Effector memory CD4-positive, alpha-beta T cell (primary cell): ENCODE measurements at regions not wholly inside any gene's neighbourhood (a gene's known extent, or its start where the extent isn't known, plus 50 kb on each side); places are given as distances from the start of the nearest gene placed in this dataset.

Experiments
- DNase-seq, 3 donors: peaks; one replicate each; pipeline ENCODE4 v3.0.0-alpha.2; 2020
- H3K27ac ChIP-seq: 2 replicates; pipeline ENCODE4 v1.7.0; 2013; ENCODE audit warnings: mild to moderate bottlenecking, low read length, moderate library complexity; ENCODE audit not compliant: insufficient read depth, poor library complexity, severe bottlenecking
- H3K27me3 ChIP-seq: replicated peaks from 2 replicates; pipeline ENCODE4 v1.7.0; 2013; ENCODE audit warnings: mild to moderate bottlenecking, low read length; ENCODE audit not compliant: insufficient read depth, control insufficient read depth, poor library complexity, severe bottlenecking
- H3K36me3 ChIP-seq: 2 replicates; pipeline ENCODE4 v1.7.0; 2013; ENCODE audit warnings: mild to moderate bottlenecking, low read length, moderate library complexity; ENCODE audit not compliant: control insufficient read depth, insufficient read depth
- H3K4me1 ChIP-seq: 2 replicates; pipeline ENCODE4 v1.7.0; 2013; ENCODE audit warnings: low read length, mild to moderate bottlenecking; ENCODE audit not compliant: control insufficient read depth, insufficient read depth, poor library complexity, severe bottlenecking
- H3K4me3 ChIP-seq: 2 replicates; pipeline ENCODE4 v1.7.0; 2013; ENCODE audit warnings: low read length, low read depth, mild to moderate bottlenecking; ENCODE audit not compliant: insufficient read depth, poor library complexity, severe bottlenecking
- H3K9me3 ChIP-seq: 2 replicates; pipeline ENCODE4 v1.7.0; 2013; ENCODE audit warnings: mild to moderate bottlenecking, low read length, moderate library complexity; ENCODE audit not compliant: control insufficient read depth

GRCh38 chr4:122203407-122203806, 51.3 kb downstream of the BLTP1 start:
- no peak for DNase-seq
- Histone ChIP-seq H3K36me3 (peaks cover 45% of the 10 kb centered on the region), H3K4me3 (no peak overlapping the region), H3K9me3 (no peaks in the 10 kb centered on the region), H3K4me1 (no peaks in the 10 kb centered on the region), H3K27me3 (no peaks in the 10 kb centered on the region), H3K27ac (no peak overlapping the region)

GRCh38 chr4:122205687-122206086, 53.6 kb downstream of the BLTP1 start:
- peaks cover 36% of the 10 kb centered on the region for H3K36me3 ChIP-seq
- H3K27me3 ChIP-seq = no peaks in the 10 kb centered on the region
- H3K4me3 ChIP-seq = no peak overlapping the region
- DNase-seq = no peak
- H3K27ac ChIP-seq = no peak overlapping the region
- H3K4me1 ChIP-seq = no peaks in the 10 kb centered on the region
- H3K9me3 ChIP-seq = no peaks in the 10 kb centered on the region

GRCh38 chr4:122212880-122213279, 60.7 kb downstream of the BLTP1 start:
- Histone ChIP-seq H3K9me3 (no peaks in the 10 kb centered on the region), H3K4me1 (no peaks in the 10 kb centered on the region), H3K36me3 (peaks cover 18% of the 10 kb centered on the region), H3K27ac (no peak overlapping the region), H3K27me3 (no peaks in the 10 kb centered on the region), H3K4me3 (no peak overlapping the region)
- no peak for DNase-seq

- DNase-seq = no peak
- H3K9me3 ChIP-seq = no peaks in the 10 kb centered on the region
These were observed 66.6 kb downstream of the BLTP1 start for GRCh38 chr4:122218762-122219161.

GRCh38 chr4:122219356-122219755, 67.2 kb downstream of the BLTP1 start:
- Histone ChIP-seq H3K27ac (no peak overlapping the region), H3K4me3 (no peak overlapping the region), H3K9me3 (no peaks in the 10 kb centered on the region), H3K36me3 (peaks cover 11% of the 10 kb centered on the region), H3K4me1 (peaks cover 8% of the 10 kb centered on the region), H3K27me3 (no peaks in the 10 kb centered on the region)
- no peak for DNase-seq

More at GRCh38 chr4:122218762-122219161, 66.6 kb downstream of the BLTP1 start:
- no peak overlapping the region for H3K4me3 ChIP-seq
- H3K27ac ChIP-seq = no peak overlapping the region
- H3K4me1 ChIP-seq = peaks cover 8% of the 10 kb centered on the region
- no peaks in the 10 kb centered on the region for H3K27me3 ChIP-seq
- H3K36me3 ChIP-seq = peaks cover 11% of the 10 kb centered on the region

GRCh38 chr4:122221322-122221721, 69.2 kb downstream of the BLTP1 start:
- H3K4me3 ChIP-seq = no peak overlapping the region
- peaks cover 8% of the 10 kb centered on the region for H3K4me1 ChIP-seq
- no peaks in the 10 kb centered on the region for H3K9me3 ChIP-seq
- peak in 1 of 3 donors; percentile 0 for DNase-seq
- H3K36me3 ChIP-seq = peaks cover 15% of the 10 kb centered on the region
- H3K27me3 ChIP-seq = no peaks in the 10 kb centered on the region
- H3K27ac ChIP-seq = no peak overlapping the region

GRCh38 chr4:122224348-122224747, 72.2 kb downstream of the BLTP1 start:
- Histone ChIP-seq H3K27me3 (no peaks in the 10 kb centered on the region), H3K36me3 (peaks cover 20% of the 10 kb centered on the region), H3K4me1 (peaks cover 8% of the 10 kb centered on the region), H3K9me3 (no peaks in the 10 kb centered on the region), H3K27ac (no peak overlapping the region), H3K4me3 (no peak overlapping the region)
- no peak for DNase-seq

- Histone ChIP-seq H3K9me3 (no peaks in the 10 kb centered on the region), H3K27me3 (no peaks in the 10 kb centered on the region), H3K4me1 (no peaks in the 10 kb centered on the region), H3K36me3 (peaks cover 20% of the 10 kb centered on the region), H3K4me3 (no peak overlapping the region), H3K27ac (no peak overlapping the region)
- DNase-seq = no peak
These were observed 75.1 kb downstream of the BLTP1 start for GRCh38 chr4:122227202-122227601.

- Histone ChIP-seq H3K4me3 (no peak overlapping the region), H3K36me3 (peaks cover 24% of the 10 kb centered on the region), H3K9me3 (no peaks in the 10 kb centered on the region), H3K27me3 (no peaks in the 10 kb centered on the region), H3K27ac (no peak overlapping the region), H3K4me1 (no peaks in the 10 kb centered on the region)
- DNase-seq = no peak
These were observed 77.7 kb downstream of the BLTP1 start for GRCh38 chr4:122229857-122230256.

GRCh38 chr4:122232633-122233032, 80.5 kb downstream of the BLTP1 start:
- peaks cover 21% of the 10 kb centered on the region for H3K36me3 ChIP-seq
- H3K4me3 ChIP-seq = no peak overlapping the region
- no peak for DNase-seq

GRCh38 chr4:122234686-122235085, 82.6 kb downstream of the BLTP1 start:
- Histone ChIP-seq H3K27me3 (no peaks in the 10 kb centered on the region), H3K4me3 (no peak overlapping the region), H3K36me3 (peaks cover 21% of the 10 kb centered on the region), H3K9me3 (no peaks in the 10 kb centered on the region), H3K4me1 (no peaks in the 10 kb centered on the region), H3K27ac (no peak overlapping the region)
- DNase-seq = no peak

More at GRCh38 chr4:122232633-122233032, 80.5 kb downstream of the BLTP1 start:
- no peaks in the 10 kb centered on the region for H3K9me3 ChIP-seq
- no peaks in the 10 kb centered on the region for H3K4me1 ChIP-seq
- H3K27me3 ChIP-seq = no peaks in the 10 kb centered on the region
- no peak overlapping the region for H3K27ac ChIP-seq
